Nephron (organoid): ENCODE measurements at regions not wholly inside any gene's neighbourhood (a gene's known extent, or its start where the extent isn't known, plus 50 kb on each side); places are given as distances from the start of the nearest gene placed in this dataset.

ENCODE experiments used
- H3K27ac Mint-ChIP-seq, 3 experiments: 2 replicates each; pipeline ENCODE4 v1.8.0; 2020; ENCODE audit warnings: mixed read lengths in 3 of 3, mild to moderate bottlenecking in 2 of 3, moderate library complexity in 1 of 3
- H3K27me3 Mint-ChIP-seq: 2 replicates; pipeline ENCODE4 v1.8.0; 2021; ENCODE audit warnings: low read depth, mild to moderate bottlenecking, moderate library complexity, mixed read lengths
- H3K36me3 Mint-ChIP-seq: 2 replicates; pipeline ENCODE4 v1.8.0; 2020; ENCODE audit warnings: low read depth, mixed read lengths
- H3K4me1 Mint-ChIP-seq: 2 replicates; pipeline ENCODE4 v1.8.0; 2020; ENCODE audit warnings: mixed read lengths
- H3K4me3 Mint-ChIP-seq, 3 experiments: 2 replicates each; pipeline ENCODE4 v1.8.0; 2020; ENCODE audit warnings: mild to moderate bottlenecking in 3 of 3, mixed read lengths in 3 of 3, moderate library complexity in 2 of 3
- H3K9me3 Mint-ChIP-seq: 2 replicates; pipeline ENCODE4 v1.8.0; 2020; ENCODE audit warnings: mixed read lengths
- TF ChIP-seq, protein P1 (sequence below), 3 experiments: fragments of 200-600 bp; sonication (generic); IDR thresholded peaks; one replicate each; pipeline ENCODE4 v1.5.0; 2021; ENCODE audit warnings: antibody characterized with exemption in 3 of 3; ENCODE audit not compliant: unreplicated experiment in 3 of 3

GRCh38 chr13:84025824-84026223 lies 143.6 kb upstream of the SLITRK1 start:
- Mint-ChIP-seq H3K4me1 (peaks cover 11% of the 10 kb centered on the region), H3K4me3 (no peak overlapping the region), H3K27ac (peak overlapping the region in 2 of 3 experiments; percentile 14 to 34), H3K9me3 (no peaks in the 10 kb centered on the region), H3K36me3 (no peaks in the 10 kb centered on the region), H3K27me3 (no peaks in the 10 kb centered on the region)
- TF ChIP-seq, protein P1, sequence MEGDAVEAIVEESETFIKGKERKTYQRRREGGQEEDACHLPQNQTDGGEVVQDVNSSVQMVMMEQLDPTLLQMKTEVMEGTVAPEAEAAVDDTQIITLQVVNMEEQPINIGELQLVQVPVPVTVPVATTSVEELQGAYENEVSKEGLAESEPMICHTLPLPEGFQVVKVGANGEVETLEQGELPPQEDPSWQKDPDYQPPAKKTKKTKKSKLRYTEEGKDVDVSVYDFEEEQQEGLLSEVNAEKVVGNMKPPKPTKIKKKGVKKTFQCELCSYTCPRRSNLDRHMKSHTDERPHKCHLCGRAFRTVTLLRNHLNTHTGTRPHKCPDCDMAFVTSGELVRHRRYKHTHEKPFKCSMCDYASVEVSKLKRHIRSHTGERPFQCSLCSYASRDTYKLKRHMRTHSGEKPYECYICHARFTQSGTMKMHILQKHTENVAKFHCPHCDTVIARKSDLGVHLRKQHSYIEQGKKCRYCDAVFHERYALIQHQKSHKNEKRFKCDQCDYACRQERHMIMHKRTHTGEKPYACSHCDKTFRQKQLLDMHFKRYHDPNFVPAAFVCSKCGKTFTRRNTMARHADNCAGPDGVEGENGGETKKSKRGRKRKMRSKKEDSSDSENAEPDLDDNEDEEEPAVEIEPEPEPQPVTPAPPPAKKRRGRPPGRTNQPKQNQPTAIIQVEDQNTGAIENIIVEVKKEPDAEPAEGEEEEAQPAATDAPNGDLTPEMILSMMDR (IDR thresholded peaks at IDR 0.05; ENCODE audit: unreplicated experiment in 3 of 3) = no peak

GRCh38 chr13:83996415-83996814 lies 114.1 kb upstream of the SLITRK1 start:
- Mint-ChIP-seq H3K27ac (no peak overlapping the region), H3K4me1 (no peaks in the 10 kb centered on the region), H3K27me3 (no peaks in the 10 kb centered on the region), H3K4me3 (no peak overlapping the region), H3K9me3 (no peaks in the 10 kb centered on the region), H3K36me3 (no peaks in the 10 kb centered on the region)
- TF ChIP-seq, protein P1 (IDR thresholded peaks at IDR 0.05; ENCODE audit: unreplicated experiment in 3 of 3) = no peak

DNA sequence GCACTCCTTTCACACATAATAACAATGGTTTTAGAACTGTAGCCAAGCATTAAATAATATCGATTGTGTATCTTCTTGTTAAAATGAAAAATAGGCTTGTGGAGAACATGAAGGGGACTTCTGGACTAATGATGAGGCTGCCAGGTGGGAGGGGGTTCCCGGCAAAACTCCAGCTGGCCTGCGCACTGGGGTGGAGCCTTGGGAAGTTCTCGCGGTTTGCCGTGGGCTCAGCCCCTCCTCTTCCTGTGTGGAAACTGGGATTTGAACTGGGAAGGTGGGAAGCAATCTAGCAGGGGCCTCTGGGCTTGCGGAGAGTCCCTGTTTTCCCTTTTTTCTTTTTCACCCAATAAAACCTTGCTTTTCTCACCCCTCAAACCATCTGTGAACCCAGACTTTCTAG lies 113.7 kb upstream of the SLITRK1 start:
- no peaks in the 10 kb centered on the region for H3K36me3 Mint-ChIP-seq
- no peaks in the 10 kb centered on the region for H3K27me3 Mint-ChIP-seq
- no peaks in the 10 kb centered on the region for H3K9me3 Mint-ChIP-seq
- H3K4me1 Mint-ChIP-seq = no peaks in the 10 kb centered on the region
- H3K4me3 Mint-ChIP-seq = no peak overlapping the region
- TF ChIP-seq, protein P1 (IDR thresholded peaks at IDR 0.05; ENCODE audit: unreplicated experiment in 3 of 3) = no peak
- no peak overlapping the region for H3K27ac Mint-ChIP-seq

- no peaks in the 10 kb centered on the region for H3K36me3 Mint-ChIP-seq
- H3K9me3 Mint-ChIP-seq = no peaks in the 10 kb centered on the region
- no peak overlapping the region for H3K4me3 Mint-ChIP-seq
- H3K27ac Mint-ChIP-seq = no peak overlapping the region
- no peaks in the 10 kb centered on the region for H3K27me3 Mint-ChIP-seq
- TF ChIP-seq, protein P1 (IDR thresholded peaks at IDR 0.05; ENCODE audit: unreplicated experiment in 3 of 3) = no peak
- no peaks in the 10 kb centered on the region for H3K4me1 Mint-ChIP-seq
These were observed 110.5 kb upstream of the SLITRK1 start for GRCh38 chr13:83992566-83993358.

- TF ChIP-seq, protein P1 (IDR thresholded peaks at IDR 0.05; ENCODE audit: unreplicated experiment in 3 of 3) = no peak
- H3K27me3 Mint-ChIP-seq = peaks cover 3% of the 10 kb centered on the region
- no peak overlapping the region for H3K4me3 Mint-ChIP-seq
- H3K4me1 Mint-ChIP-seq = no peaks in the 10 kb centered on the region
- no peaks in the 10 kb centered on the region for H3K36me3 Mint-ChIP-seq
- H3K27ac Mint-ChIP-seq = peak overlapping the region in 1 of 3 experiments; percentile 66
- no peaks in the 10 kb centered on the region for H3K9me3 Mint-ChIP-seq
These were observed 105.1 kb upstream of the SLITRK1 start for GRCh38 chr13:83987394-83987793.

DNA sequence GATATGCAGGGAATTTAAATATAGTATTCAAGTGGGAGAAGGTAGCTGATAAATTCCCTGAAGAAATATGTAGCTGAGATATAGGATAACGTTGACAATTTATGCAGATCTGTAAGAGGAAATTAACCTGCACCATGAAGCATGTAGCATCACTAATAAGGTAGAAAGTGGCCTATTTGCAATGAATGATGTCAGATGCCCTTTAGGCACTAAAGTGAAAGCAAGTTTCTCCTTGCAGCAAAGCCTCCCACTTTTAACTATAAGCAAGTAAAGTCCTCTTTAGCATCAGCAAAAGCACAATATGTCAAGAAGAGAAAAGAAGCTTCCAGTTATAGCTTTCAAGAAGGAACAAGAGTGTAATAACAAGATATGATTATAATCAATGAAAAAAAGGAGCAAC lies 102.5 kb upstream of the SLITRK1 start:
- no peaks in the 10 kb centered on the region for H3K36me3 Mint-ChIP-seq
- H3K9me3 Mint-ChIP-seq = no peaks in the 10 kb centered on the region
- TF ChIP-seq, protein P1 (IDR thresholded peaks at IDR 0.05; ENCODE audit: unreplicated experiment in 3 of 3) = no peak
- H3K4me1 Mint-ChIP-seq = no peaks in the 10 kb centered on the region
- H3K4me3 Mint-ChIP-seq = no peak overlapping the region
- H3K27ac Mint-ChIP-seq = no peak overlapping the region
- peaks cover 3% of the 10 kb centered on the region for H3K27me3 Mint-ChIP-seq
